ENCODE measurements at regions not wholly inside any gene's neighbourhood (a gene's known extent, or its start where the extent isn't known, plus 50 kb on each side); places are given as distances from the start of the nearest gene placed in this dataset.

- H3K9me3 ChIP-seq (ENCODE audit: insufficient read depth, low read length) = no peaks in the 10 kb centered on the region
- H3K4me2 ChIP-seq (ENCODE audit: low read depth, low read length, poor library complexity, severe bottlenecking) = no peak overlapping the region
- H3K36me3 ChIP-seq (ENCODE audit: low read length) = no peaks in the 10 kb centered on the region
- H3F3A ChIP-seq (ENCODE audit: insufficient read depth) = no peaks in the 10 kb centered on the region
- H3K27ac ChIP-seq (ENCODE audit: low read depth, low read length) = no peak overlapping the region
- H3K79me2 ChIP-seq (ENCODE audit: insufficient read depth, low read length) = no peaks in the 10 kb centered on the region
- no peaks in the 10 kb centered on the region for H3K9me2 ChIP-seq (replicated peaks; ENCODE audit: insufficient read depth, low read length)
- H2AFZ ChIP-seq (ENCODE audit: low read depth, low read length, severe bottlenecking) = no peak overlapping the region
- no peak overlapping the region for H3K4me3 ChIP-seq (ENCODE audit: insufficient read depth, low read length, poor library complexity, severe bottlenecking)
- no peak overlapping the region for H3K9ac ChIP-seq (ENCODE audit: low read length)
- no peaks in the 10 kb centered on the region for H3K27me3 ChIP-seq (ENCODE audit: low read length)
- TF ChIP-seq EZH2phosphoT487 (conservative IDR thresholded peaks at IDR 0.05; ENCODE audit: low read length) (no peak), CTCF (IDR thresholded peaks at IDR 0.05; ENCODE audit: insufficient read depth, low read length, poor library complexity, severe bottlenecking) (no peak)
- no peaks in the 10 kb centered on the region for H4K20me1 ChIP-seq (ENCODE audit: low read depth, low read length)
Observed at GRCh38 chr3:17995769-17996168, 253.3 kb upstream of the TBC1D5 start.

GRCh38 chr3:17994167-17994566, 251.7 kb upstream of the TBC1D5 start:
- Histone ChIP-seq H3K36me3 (ENCODE audit: low read length) (no peaks in the 10 kb centered on the region), H3K9ac (ENCODE audit: low read length) (no peak overlapping the region), H3K27me3 (ENCODE audit: low read length) (no peaks in the 10 kb centered on the region), H3K79me2 (ENCODE audit: insufficient read depth, low read length) (no peaks in the 10 kb centered on the region), H3F3A (ENCODE audit: insufficient read depth) (no peaks in the 10 kb centered on the region), H3K27ac (ENCODE audit: low read depth, low read length) (no peak overlapping the region), H4K20me1 (ENCODE audit: low read depth, low read length) (no peaks in the 10 kb centered on the region), H3K9me3 (ENCODE audit: insufficient read depth, low read length) (no peaks in the 10 kb centered on the region), H3K4me3 (ENCODE audit: insufficient read depth, low read length, poor library complexity, severe bottlenecking) (no peak overlapping the region), H3K9me2 (replicated peaks; ENCODE audit: insufficient read depth, low read length) (no peaks in the 10 kb centered on the region), H3K4me2 (ENCODE audit: low read depth, low read length, poor library complexity, severe bottlenecking) (no peak overlapping the region), H2AFZ (ENCODE audit: low read depth, low read length, severe bottlenecking) (no peak overlapping the region)
- no peak for TF ChIP-seq EZH2phosphoT487 (conservative IDR thresholded peaks at IDR 0.05; ENCODE audit: low read length)
- no peak for TF ChIP-seq CTCF (IDR thresholded peaks at IDR 0.05; ENCODE audit: insufficient read depth, low read length, poor library complexity, severe bottlenecking)

GRCh38 chr3:17990390-17990789, 248.0 kb upstream of the TBC1D5 start:
- Histone ChIP-seq H3F3A (ENCODE audit: insufficient read depth) (no peaks in the 10 kb centered on the region), H3K4me2 (ENCODE audit: low read depth, low read length, poor library complexity, severe bottlenecking) (no peak overlapping the region), H3K9me2 (replicated peaks; ENCODE audit: insufficient read depth, low read length) (no peaks in the 10 kb centered on the region), H3K9ac (ENCODE audit: low read length) (no peak overlapping the region), H3K4me3 (ENCODE audit: insufficient read depth, low read length, poor library complexity, severe bottlenecking) (no peak overlapping the region), H3K9me3 (ENCODE audit: insufficient read depth, low read length) (no peaks in the 10 kb centered on the region), H3K79me2 (ENCODE audit: insufficient read depth, low read length) (no peaks in the 10 kb centered on the region), H3K36me3 (ENCODE audit: low read length) (no peaks in the 10 kb centered on the region), H2AFZ (ENCODE audit: low read depth, low read length, severe bottlenecking) (no peak overlapping the region), H3K27ac (ENCODE audit: low read depth, low read length) (no peak overlapping the region), H3K27me3 (ENCODE audit: low read length) (no peaks in the 10 kb centered on the region), H4K20me1 (ENCODE audit: low read depth, low read length) (no peaks in the 10 kb centered on the region)
- TF ChIP-seq CTCF (IDR thresholded peaks at IDR 0.05; ENCODE audit: insufficient read depth, low read length, poor library complexity, severe bottlenecking) (no peak), EZH2phosphoT487 (conservative IDR thresholded peaks at IDR 0.05; ENCODE audit: low read length) (no peak)

Measured in SU-DHL-6 (cell line).